MM.1S (cell line): ENCODE measurements at regions not wholly inside any gene's neighbourhood (a gene's known extent, or its start where the extent isn't known, plus 50 kb on each side); places are given as distances from the start of the nearest gene placed in this dataset.

Source experiments
- DNase-seq: peaks from one replicate; pipeline ENCODE4 v3.0.0-alpha.2; 2015
- H2AFZ ChIP-seq: fragments of 300-600 bp; sonication (generic); 2 replicates; pipeline ENCODE4 v1.6.0; 2016; ENCODE audit warnings: antibody characterized with exemption, low read length
- H3F3A ChIP-seq: fragments of 300-600 bp; sonication (generic); 2 replicates; pipeline ENCODE4 v1.6.1; 2016; ENCODE audit warnings: mild to moderate bottlenecking, antibody characterized with exemption, low read length, moderate library complexity, mixed read lengths; ENCODE audit not compliant: insufficient read depth
- H3K27ac ChIP-seq: fragments of 300-600 bp; sonication (generic); 2 replicates; pipeline ENCODE4 v1.5.1; 2016; ENCODE audit warnings: mild to moderate bottlenecking, low read length
- H3K27me3 ChIP-seq: fragments of 300-600 bp; sonication (generic); replicated peaks from 2 replicates; pipeline ENCODE4 v1.6.0; 2016; ENCODE audit warnings: low read length; ENCODE audit not compliant: insufficient read depth
- H3K36me3 ChIP-seq: fragments of 300-600 bp; sonication (generic); replicated peaks from 2 replicates; pipeline ENCODE4 v1.6.1; 2016; ENCODE audit warnings: mild to moderate bottlenecking, low read length, mixed read lengths; ENCODE audit not compliant: insufficient read depth
- H3K4me1 ChIP-seq: fragments of 300-600 bp; sonication (generic); 2 replicates; pipeline ENCODE4 v1.6.1; 2016; ENCODE audit warnings: low read length, mixed read lengths
- H3K4me2 ChIP-seq: fragments of 300-600 bp; sonication (generic); 2 replicates; pipeline ENCODE4 v1.6.0; 2016; ENCODE audit warnings: low read depth, low read length
- H3K4me3 ChIP-seq: fragments of 300-600 bp; sonication (generic); 2 replicates; pipeline ENCODE4 v1.5.1; 2016; ENCODE audit warnings: low read length, mixed read lengths
- H3K79me2 ChIP-seq: fragments of 300-600 bp; sonication (generic); 2 replicates; pipeline ENCODE4 v1.6.1; 2016; ENCODE audit warnings: mixed run types, low read length, mixed read lengths
- H3K9ac ChIP-seq: fragments of 300-600 bp; sonication (generic); 2 replicates; pipeline ENCODE4 v1.6.1; 2016; ENCODE audit warnings: low read length, mixed read lengths
- H3K9me2 ChIP-seq: fragments of 300-600 bp; sonication (generic); replicated peaks from 2 replicates; pipeline ENCODE4 v1.6.1; 2016; ENCODE audit warnings: mild to moderate bottlenecking, low read length, mixed read lengths; ENCODE audit not compliant: insufficient read depth
- H3K9me3 ChIP-seq: fragments of 300-600 bp; sonication (generic); replicated peaks from 2 replicates; pipeline ENCODE4 v1.6.1; 2016; ENCODE audit warnings: mild to moderate bottlenecking, low read length, mixed read lengths; ENCODE audit not compliant: insufficient read depth
- H4K20me1 ChIP-seq: fragments of 300-600 bp; sonication (generic); 2 replicates; pipeline ENCODE4 v1.6.1; 2016; ENCODE audit warnings: mild to moderate bottlenecking, low read length, moderate library complexity, mixed read lengths; ENCODE audit not compliant: insufficient read depth
- CTCF ChIP-seq: fragments of 300-600 bp; sonication (generic); IDR thresholded peaks from 2 replicates; pipeline ENCODE4 v1.5.1; 2016; ENCODE audit warnings: antibody characterized with exemption, low read length, mixed read lengths
- EZH2 ChIP-seq: fragments of 300-600 bp; sonication (generic); optimal IDR thresholded peaks from 2 replicates; pipeline ENCODE3; 2017; ENCODE audit warnings: low read depth, mild to moderate bottlenecking, antibody characterized with exemption, low read length, mixed read lengths
- EZH2phosphoT487 ChIP-seq: fragments of 300-600 bp; sonication (generic); IDR thresholded peaks from 2 replicates; pipeline ENCODE4 v1.6.1; 2018; ENCODE audit warnings: antibody characterized with exemption, low read length

GRCh38 chr1:55402671-55403464 lies 187.7 kb upstream of the USP24 start:
- Histone ChIP-seq H3K79me2 (no peaks in the 10 kb centered on the region), H3K27ac (no peak overlapping the region), H3K27me3 (no peaks in the 10 kb centered on the region), H3K9me2 (no peaks in the 10 kb centered on the region), H3K4me3 (no peak overlapping the region), H3K4me2 (no peak overlapping the region), H2AFZ (no peak overlapping the region), H3F3A (no peaks in the 10 kb centered on the region), H3K36me3 (no peaks in the 10 kb centered on the region), H3K9ac (no peak overlapping the region), H3K4me1 (no peaks in the 10 kb centered on the region), H3K9me3 (no peaks in the 10 kb centered on the region), H4K20me1 (no peaks in the 10 kb centered on the region)
- no peak for DNase-seq
- TF ChIP-seq EZH2 (no peak), EZH2phosphoT487 (no peak), CTCF (no peak)

- no peaks in the 10 kb centered on the region for H3K79me2 ChIP-seq
- no peak for TF ChIP-seq EZH2
- TF ChIP-seq EZH2phosphoT487 = no peak
- TF ChIP-seq CTCF = no peak
- no peak overlapping the region for H3K4me3 ChIP-seq
- H3K9ac ChIP-seq = no peak overlapping the region
- no peaks in the 10 kb centered on the region for H3K9me3 ChIP-seq
- H3K9me2 ChIP-seq = no peaks in the 10 kb centered on the region
- no peak for DNase-seq
- no peaks in the 10 kb centered on the region for H3K27me3 ChIP-seq
- H3K4me2 ChIP-seq = no peak overlapping the region
- H3K27ac ChIP-seq = no peak overlapping the region
- no peaks in the 10 kb centered on the region for H3K36me3 ChIP-seq
- H2AFZ ChIP-seq = no peak overlapping the region
- no peaks in the 10 kb centered on the region for H4K20me1 ChIP-seq
- no peaks in the 10 kb centered on the region for H3K4me1 ChIP-seq
- H3F3A ChIP-seq = no peaks in the 10 kb centered on the region
Observed at GRCh38 chr1:55402142-55402541, 187.0 kb upstream of the USP24 start.

GRCh38 chr1:55400508-55400907 lies 185.3 kb upstream of the USP24 start:
- Histone ChIP-seq H4K20me1 (no peaks in the 10 kb centered on the region), H3F3A (no peaks in the 10 kb centered on the region), H3K79me2 (no peaks in the 10 kb centered on the region), H3K4me1 (no peaks in the 10 kb centered on the region), H3K9ac (no peak overlapping the region), H3K36me3 (no peaks in the 10 kb centered on the region), H3K27me3 (no peaks in the 10 kb centered on the region), H3K9me2 (no peaks in the 10 kb centered on the region), H3K4me3 (no peak overlapping the region), H2AFZ (no peak overlapping the region), H3K4me2 (peak overlapping the region; percentile 14; the same call in 1 of the 2 replicates), H3K9me3 (no peaks in the 10 kb centered on the region), H3K27ac (no peak overlapping the region)
- DNase-seq = no peak
- no peak for TF ChIP-seq CTCF
- no peak for TF ChIP-seq EZH2
- no peak for TF ChIP-seq EZH2phosphoT487
